NCI-H226 (cell line): ENCODE measurements at regions not wholly inside any gene's neighbourhood (a gene's known extent, or its start where the extent isn't known, plus 50 kb on each side); places are given as distances from the start of the nearest gene placed in this dataset.
A peak's percentile ranks its signal among the peaks of the same experiment; 100 is the strongest.

ENCODE experiments used
- DNase-seq: peaks from one replicate; pipeline ENCODE4 v3.0.0-alpha.2; 2015

- no peak for DNase-seq
Observed at GRCh38 chr1:208868554-208868953, 624.4 kb upstream of the PLXNA2 start.

GRCh38 chr1:208874915-208875314 lies 630.7 kb upstream of the PLXNA2 start:
- no peak for DNase-seq

GRCh38 chr1:208879022-208879421 lies 634.8 kb upstream of the PLXNA2 start:
- DNase-seq: no peak

GRCh38 chr1:208880433-208881100 lies 636.4 kb upstream of the PLXNA2 start:
- DNase-seq: peak; percentile 30

- no peak for DNase-seq
Observed at GRCh38 chr1:208885060-208885459, 640.9 kb upstream of the PLXNA2 start.

GRCh38 chr1:208885650-208886049 lies 641.5 kb upstream of the PLXNA2 start:
- DNase-seq: no peak

- DNase-seq: no peak
Observed at GRCh38 chr1:208888376-208888775, 644.2 kb upstream of the PLXNA2 start.

- DNase-seq: no peak
Observed at GRCh38 chr1:208892147-208892546, 648.0 kb upstream of the PLXNA2 start.

GRCh38 chr1:208893251-208893650 lies 649.1 kb upstream of the PLXNA2 start:
- DNase-seq: no peak

- DNase-seq: no peak
Observed at GRCh38 chr1:208895181-208895580, 651.0 kb upstream of the PLXNA2 start.

- no peak for DNase-seq
Observed at GRCh38 chr1:208895820-208896219, 651.6 kb upstream of the PLXNA2 start.

GRCh38 chr1:208896768-208897167 lies 652.6 kb upstream of the PLXNA2 start:
- no peak for DNase-seq

GRCh38 chr1:208899438-208899837 lies 655.3 kb upstream of the PLXNA2 start:
- DNase-seq: no peak

- no peak for DNase-seq
Observed at GRCh38 chr1:208903251-208903905, 659.2 kb upstream of the PLXNA2 start.

GRCh38 chr1:208907790-208908189 lies 663.6 kb upstream of the PLXNA2 start:
- DNase-seq: no peak

GRCh38 chr1:208909011-208909984 lies 665.1 kb upstream of the PLXNA2 start:
- no peak for DNase-seq

- no peak for DNase-seq
Observed at GRCh38 chr1:208910161-208910560, 666.0 kb upstream of the PLXNA2 start.

- DNase-seq: no peak
Observed at GRCh38 chr1:208917281-208917680, 666.2 kb upstream of the CAMK1G start.

- no peak for DNase-seq
Observed at GRCh38 chr1:208917723-208918122, 665.8 kb upstream of the CAMK1G start.

GRCh38 chr1:208918160-208918559 lies 665.4 kb upstream of the CAMK1G start:
- DNase-seq: no peak

- DNase-seq: peak; percentile 20
Observed at GRCh38 chr1:208919371-208919770, 664.1 kb upstream of the CAMK1G start.

GRCh38 chr1:208921259-208921658 lies 662.3 kb upstream of the CAMK1G start:
- no peak for DNase-seq

- DNase-seq: no peak
Observed at GRCh38 chr1:208923456-208923855, 660.1 kb upstream of the CAMK1G start.
